ENCODE measurements at regions not wholly inside any gene's neighbourhood (a gene's known extent, or its start where the extent isn't known, plus 50 kb on each side); places are given as distances from the start of the nearest gene placed in this dataset.
"Not testable (repeated sequence)": the region's sequence is repeated elsewhere in the genome, so short reads cannot be mapped to it uniquely, and the experiment has no call there.

DNA sequence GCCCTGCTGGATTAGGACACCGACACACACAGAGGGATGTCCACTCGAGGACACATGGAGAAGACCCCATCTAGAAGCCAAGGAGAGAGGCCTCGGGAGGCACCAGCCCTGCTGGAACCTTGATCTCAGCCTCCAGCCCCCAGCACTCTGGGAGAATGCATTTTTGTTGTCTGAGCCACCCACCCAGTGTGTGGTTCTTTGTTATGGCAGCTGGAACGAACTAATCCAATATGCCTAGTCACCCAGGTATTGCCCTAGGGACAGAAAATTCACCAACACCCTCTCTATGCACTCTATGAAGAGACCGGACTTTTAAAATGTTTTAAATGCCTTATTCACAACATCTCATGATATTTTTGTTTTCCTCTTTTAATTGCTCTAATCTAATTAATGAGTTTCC, 117.4 kb downstream of the CRYAA start:
- DNase-seq, result no peak

DNA sequence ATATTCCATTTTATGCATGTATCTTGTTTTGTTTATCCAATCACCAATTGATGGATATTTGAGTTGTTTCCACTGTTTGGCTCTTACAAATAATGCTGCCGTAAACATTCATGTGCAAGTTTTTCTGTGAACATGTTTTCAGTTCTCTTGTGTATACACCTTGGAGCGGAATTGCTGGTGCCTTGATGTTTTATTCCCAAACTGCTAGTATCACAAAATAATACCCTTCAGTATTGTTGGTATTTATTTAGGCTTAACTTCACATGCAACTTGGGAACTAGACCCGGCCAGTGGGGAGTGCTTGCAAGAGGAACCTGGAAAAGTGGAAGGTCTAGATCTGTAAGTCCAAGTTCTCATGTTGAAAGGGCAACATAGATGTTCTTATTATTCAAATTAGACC, 115.9 kb downstream of the CRYAA start:
- no peak for DNase-seq

DNA sequence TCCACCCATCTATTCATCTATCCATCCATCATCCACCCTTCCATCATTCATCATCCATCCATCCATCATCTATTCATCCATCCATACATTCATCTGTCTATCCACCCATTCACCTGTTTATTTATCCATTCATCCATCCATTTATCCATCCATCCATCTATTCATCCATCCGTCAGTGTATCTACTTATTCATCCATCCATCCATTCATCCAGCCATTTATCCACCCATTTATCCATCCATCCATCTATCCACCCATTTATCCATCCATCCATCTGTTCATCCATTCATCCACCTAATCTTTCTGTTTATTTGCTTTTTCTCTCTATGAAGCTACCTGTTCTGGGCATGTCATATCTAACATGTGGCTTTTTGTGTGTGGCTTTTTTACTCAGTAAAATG, 115.4 kb downstream of the CRYAA start:
- DNase-seq, result no peak

DNA sequence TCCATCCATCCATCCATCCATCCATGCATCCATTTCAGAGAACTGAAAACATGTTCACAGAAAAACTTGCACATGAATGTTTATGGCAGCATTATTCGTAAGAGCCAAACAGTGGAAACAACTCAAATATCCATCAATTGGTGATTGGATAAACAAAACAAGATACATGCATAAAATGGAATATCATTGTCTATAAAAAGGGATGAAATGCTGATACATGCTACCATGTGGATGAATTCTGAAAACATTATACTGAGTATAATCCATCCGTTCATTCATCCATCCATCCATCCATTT, 115.1 kb downstream of the CRYAA start:
- not testable (repeated sequence) for DNase-seq

GRCh38 chr21:43283136-43283924, 114.5 kb downstream of the CRYAA start:
- no peak for DNase-seq

DNA sequence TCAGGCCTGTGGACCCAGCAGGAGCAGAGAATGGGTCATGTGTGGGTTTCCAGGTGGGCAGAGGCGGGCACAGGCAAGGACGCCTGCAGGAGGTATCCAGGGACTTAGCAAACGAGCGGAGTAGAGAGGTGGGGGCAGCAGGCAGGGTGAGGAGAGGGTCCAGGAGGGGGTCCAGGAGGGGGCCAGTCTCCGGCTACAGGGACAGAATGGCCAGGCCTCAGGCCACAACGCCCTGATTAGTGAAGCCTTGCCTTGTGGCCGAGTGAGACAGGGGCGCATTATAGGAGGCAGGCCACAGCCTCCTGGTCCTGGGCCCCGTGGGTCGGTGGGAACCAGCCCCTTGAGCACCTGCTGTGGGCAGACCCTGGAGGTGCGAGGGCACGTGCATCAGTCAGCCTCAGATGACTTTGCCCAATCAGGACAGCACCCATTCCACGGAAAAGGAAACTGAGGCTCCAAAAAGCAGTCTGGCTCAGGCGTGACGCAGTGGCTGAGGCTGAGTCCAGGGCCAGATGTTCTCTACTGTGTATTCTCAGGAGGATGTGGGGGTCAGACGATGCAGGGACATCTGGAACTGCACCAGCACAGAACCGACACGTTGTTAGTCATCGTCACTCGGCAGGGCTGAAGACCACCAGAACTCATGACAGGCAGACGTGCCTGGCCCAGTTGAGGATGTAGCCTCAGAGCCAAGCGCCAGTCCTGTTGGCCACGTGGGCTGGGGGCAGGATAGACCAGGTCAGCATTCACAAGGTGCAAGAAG, 113.7 kb downstream of the CRYAA start:
- no peak for DNase-seq

GRCh38 chr21:43281661-43282357, 113.0 kb downstream of the CRYAA start:
- no peak for DNase-seq

GRCh38 chr21:43280949-43281633, 112.3 kb downstream of the CRYAA start:
- no peak for DNase-seq

GRCh38 chr21:43279578-43279894, 110.7 kb downstream of the CRYAA start:
- no peak for DNase-seq

- no peak for DNase-seq
These were observed 110.2 kb downstream of the CRYAA start for GRCh38 chr21:43278766-43279577.

GRCh38 chr21:43278359-43278758, 109.6 kb downstream of the CRYAA start:
- no peak for DNase-seq

- no peak for DNase-seq
These were observed 108.9 kb downstream of the CRYAA start for GRCh38 chr21:43277481-43278351.

- no peak for DNase-seq
These were observed 108.0 kb downstream of the CRYAA start for GRCh38 chr21:43276811-43277210.

GRCh38 chr21:43275421-43276211, 106.8 kb downstream of the CRYAA start:
- DNase-seq, result no peak

DNA sequence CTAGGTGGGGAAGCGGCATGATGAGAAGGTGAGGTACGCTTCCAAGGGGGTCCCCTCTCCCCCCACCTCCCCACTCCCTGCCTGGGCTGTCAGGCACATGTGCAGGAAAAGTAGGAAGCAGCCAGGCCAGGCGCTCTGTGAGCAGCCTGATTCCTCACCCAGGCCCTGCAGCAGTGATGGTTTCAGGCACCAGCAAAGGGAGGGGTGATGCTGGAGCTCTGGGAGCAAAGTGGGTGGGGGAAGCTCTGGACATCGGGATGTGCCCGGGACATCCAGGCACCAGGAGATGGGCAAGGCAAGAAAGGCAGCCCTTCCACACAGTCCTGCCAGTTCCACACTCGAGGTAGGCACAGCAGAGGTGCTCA, 106.1 kb downstream of the CRYAA start:
- DNase-seq, result no peak

- no peak for DNase-seq
These were observed 105.5 kb downstream of the CRYAA start for GRCh38 chr21:43274022-43274945.

DNA sequence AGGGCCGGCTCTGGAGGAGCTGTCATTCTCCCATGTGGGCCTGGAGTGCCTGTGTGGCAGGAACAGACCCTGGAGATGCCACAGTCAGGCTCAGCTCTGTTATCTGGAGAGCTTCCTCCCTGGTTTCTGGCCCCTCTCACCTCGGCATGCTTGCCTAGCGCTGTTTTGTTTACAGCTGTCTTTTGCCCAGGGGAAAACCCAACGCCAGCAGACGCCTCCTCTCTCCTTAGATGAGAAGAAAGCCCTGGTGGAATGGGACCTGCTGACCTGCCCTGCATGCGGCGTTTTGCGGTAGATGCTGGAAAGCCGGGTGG, 104.9 kb downstream of the CRYAA start:
- no peak for DNase-seq

- DNase-seq, result no peak
These were observed 104.4 kb downstream of the CRYAA start for GRCh38 chr21:43273016-43273707.

- no peak for DNase-seq
These were observed 103.8 kb downstream of the CRYAA start for GRCh38 chr21:43272591-43272990.
